Loucy (cell line): ENCODE measurements at regions not wholly inside any gene's neighbourhood (a gene's known extent, or its start where the extent isn't known, plus 50 kb on each side); places are given as distances from the start of the nearest gene placed in this dataset.

Experiments
- H2AFZ ChIP-seq: fragments of 200-600 bp; sonication (generic); 2 replicates; pipeline ENCODE4 v1.6.0; 2016; ENCODE audit warnings: antibody characterized with exemption, mild to moderate bottlenecking, low read length, moderate library complexity
- H3F3A ChIP-seq: fragments of 200-600 bp; 2 replicates; pipeline ENCODE4 v1.6.0; 2016; ENCODE audit warnings: antibody characterized with exemption, low read depth, mild to moderate bottlenecking
- H3K27me3 ChIP-seq: fragments of 200-600 bp; sonication (generic); 2 replicates; pipeline ENCODE4 v1.6.1; 2014; ENCODE audit warnings: low read length, mild to moderate bottlenecking; ENCODE audit not compliant: insufficient read depth, poor library complexity, severe bottlenecking
- H3K36me3 ChIP-seq: fragments of 200-600 bp; sonication (generic); 2 replicates; pipeline ENCODE4 v1.6.1; 2016; ENCODE audit warnings: low read length; ENCODE audit not compliant: insufficient read depth
- H3K4me1 ChIP-seq: fragments of 200-600 bp; sonication (generic); 2 replicates; pipeline ENCODE4 v1.5.1; 2014; ENCODE audit warnings: low read length, mild to moderate bottlenecking; ENCODE audit not compliant: insufficient read depth, poor library complexity, severe bottlenecking
- H3K4me2 ChIP-seq: fragments of 200-600 bp; sonication (generic); 2 replicates; pipeline ENCODE4 v1.6.0; 2014; ENCODE audit warnings: antibody characterized with exemption, low read length, low read depth, mild to moderate bottlenecking; ENCODE audit not compliant: poor library complexity, severe bottlenecking
- H3K4me3 ChIP-seq: fragments of 200-600 bp; sonication (generic); 2 replicates; pipeline ENCODE4 v1.5.1; 2014; ENCODE audit warnings: low read length, mild to moderate bottlenecking, mixed read lengths; ENCODE audit not compliant: poor library complexity, severe bottlenecking
- H3K79me2 ChIP-seq: fragments of 200-600 bp; sonication (generic); 2 replicates; pipeline ENCODE4 v1.6.1; 2014; ENCODE audit warnings: low read length; ENCODE audit not compliant: insufficient read depth
- H3K9ac ChIP-seq: fragments of 200-600 bp; sonication (generic); 2 replicates; pipeline ENCODE4 v1.6.0; 2014; ENCODE audit warnings: mild to moderate bottlenecking, low read depth, low read length, moderate library complexity; ENCODE audit not compliant: poor library complexity, severe bottlenecking
- H3K9me2 ChIP-seq: fragments of 200-600 bp; sonication (generic); replicated peaks from 2 replicates; pipeline ENCODE4 v1.6.1; 2016; ENCODE audit warnings: low read depth, low read length, mixed read lengths
- H3K9me3 ChIP-seq: fragments of 200-600 bp; sonication (generic); 2 replicates; pipeline ENCODE4 v1.6.1; 2014; ENCODE audit warnings: mild to moderate bottlenecking, antibody characterized with exemption, low read length, low read depth; ENCODE audit not compliant: insufficient read depth
- H4K20me1 ChIP-seq: fragments of 200-600 bp; sonication (generic); 2 replicates; pipeline ENCODE4 v1.6.0; 2014; ENCODE audit warnings: antibody characterized with exemption, low read length, mild to moderate bottlenecking; ENCODE audit not compliant: insufficient read depth, poor library complexity, severe bottlenecking
- EZH2phosphoT487 ChIP-seq: fragments of 200-600 bp; IDR thresholded peaks from 2 replicates; pipeline ENCODE4 v1.6.1; 2018; ENCODE audit warnings: antibody characterized with exemption, mild to moderate bottlenecking, moderate library complexity, borderline replicate concordance
- TF ChIP-seq, protein P1 (sequence below): fragments of 200-600 bp; sonication (generic); conservative IDR thresholded peaks from 2 replicates; pipeline ENCODE4 v1.5.1; 2014; ENCODE audit warnings: mild to moderate bottlenecking, antibody characterized with exemption, low read length

DNA sequence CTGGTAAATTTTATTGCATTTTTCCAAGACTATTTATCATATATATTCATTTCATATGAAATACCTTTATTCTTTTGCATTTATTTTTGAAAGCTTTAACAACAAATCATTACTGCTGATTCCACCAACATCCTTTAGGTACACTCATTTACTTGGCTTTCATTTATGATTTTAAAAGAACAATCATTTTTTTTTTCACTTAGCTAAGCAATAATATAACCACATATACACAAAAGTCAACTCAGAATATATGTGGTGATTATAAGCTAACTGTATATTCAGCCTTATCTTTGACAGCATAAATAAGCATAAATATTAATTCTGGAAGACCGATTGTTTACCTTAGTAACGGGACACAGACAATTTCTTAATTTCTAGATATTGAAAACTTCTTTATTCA lies 458.6 kb upstream of the ZNF385D start:
- Histone ChIP-seq H2AFZ (no peak overlapping the region), H3K9ac (no peak overlapping the region)

DNA sequence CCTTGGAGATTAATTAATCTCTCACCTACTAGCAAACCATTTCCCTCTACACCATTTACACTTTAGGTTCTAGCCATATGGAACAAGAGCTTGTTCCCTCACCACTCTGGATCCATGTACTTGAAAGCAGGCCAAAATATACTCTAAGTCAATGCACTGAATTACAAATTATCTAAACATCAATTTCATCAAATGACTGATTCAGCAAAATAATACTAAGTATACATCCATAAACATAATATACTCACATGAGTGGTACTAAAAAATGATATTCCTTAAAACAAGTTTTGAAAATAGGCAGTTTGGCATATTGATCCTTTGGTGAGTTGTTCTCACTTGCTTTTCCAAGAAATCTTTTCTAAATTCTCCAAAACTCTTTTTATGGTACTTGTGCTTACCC lies 459.7 kb upstream of the ZNF385D start:
- Histone ChIP-seq H3K4me2 (no peak overlapping the region), H3K4me1 (no peaks in the 10 kb centered on the region), H3K36me3 (no peaks in the 10 kb centered on the region), H2AFZ (no peak overlapping the region), H3K27me3 (no peaks in the 10 kb centered on the region), H3K4me3 (no peak overlapping the region), H4K20me1 (no peaks in the 10 kb centered on the region), H3K9me3 (no peaks in the 10 kb centered on the region), H3K79me2 (no peaks in the 10 kb centered on the region), H3F3A (no peaks in the 10 kb centered on the region), H3K9me2 (no peaks in the 10 kb centered on the region), H3K9ac (no peak overlapping the region)
- TF ChIP-seq, protein P1, sequence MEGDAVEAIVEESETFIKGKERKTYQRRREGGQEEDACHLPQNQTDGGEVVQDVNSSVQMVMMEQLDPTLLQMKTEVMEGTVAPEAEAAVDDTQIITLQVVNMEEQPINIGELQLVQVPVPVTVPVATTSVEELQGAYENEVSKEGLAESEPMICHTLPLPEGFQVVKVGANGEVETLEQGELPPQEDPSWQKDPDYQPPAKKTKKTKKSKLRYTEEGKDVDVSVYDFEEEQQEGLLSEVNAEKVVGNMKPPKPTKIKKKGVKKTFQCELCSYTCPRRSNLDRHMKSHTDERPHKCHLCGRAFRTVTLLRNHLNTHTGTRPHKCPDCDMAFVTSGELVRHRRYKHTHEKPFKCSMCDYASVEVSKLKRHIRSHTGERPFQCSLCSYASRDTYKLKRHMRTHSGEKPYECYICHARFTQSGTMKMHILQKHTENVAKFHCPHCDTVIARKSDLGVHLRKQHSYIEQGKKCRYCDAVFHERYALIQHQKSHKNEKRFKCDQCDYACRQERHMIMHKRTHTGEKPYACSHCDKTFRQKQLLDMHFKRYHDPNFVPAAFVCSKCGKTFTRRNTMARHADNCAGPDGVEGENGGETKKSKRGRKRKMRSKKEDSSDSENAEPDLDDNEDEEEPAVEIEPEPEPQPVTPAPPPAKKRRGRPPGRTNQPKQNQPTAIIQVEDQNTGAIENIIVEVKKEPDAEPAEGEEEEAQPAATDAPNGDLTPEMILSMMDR, result no peak
- no peak for TF ChIP-seq EZH2phosphoT487

More for the DNA sequence above, 458.6 kb upstream of the ZNF385D start:
- H3K27me3 ChIP-seq, result no peaks in the 10 kb centered on the region
- H3K4me1 ChIP-seq, result peaks cover 4% of the 10 kb centered on the region
- no peak overlapping the region for H3K4me2 ChIP-seq
- H3K4me3 ChIP-seq, result no peak overlapping the region
- no peaks in the 10 kb centered on the region for H3K9me2 ChIP-seq
- TF ChIP-seq, protein P1, result no peak
- TF ChIP-seq EZH2phosphoT487, result no peak
- H3K79me2 ChIP-seq, result no peaks in the 10 kb centered on the region
- no peaks in the 10 kb centered on the region for H4K20me1 ChIP-seq
- H3F3A ChIP-seq, result no peaks in the 10 kb centered on the region
- no peaks in the 10 kb centered on the region for H3K9me3 ChIP-seq
- no peaks in the 10 kb centered on the region for H3K36me3 ChIP-seq

DNA sequence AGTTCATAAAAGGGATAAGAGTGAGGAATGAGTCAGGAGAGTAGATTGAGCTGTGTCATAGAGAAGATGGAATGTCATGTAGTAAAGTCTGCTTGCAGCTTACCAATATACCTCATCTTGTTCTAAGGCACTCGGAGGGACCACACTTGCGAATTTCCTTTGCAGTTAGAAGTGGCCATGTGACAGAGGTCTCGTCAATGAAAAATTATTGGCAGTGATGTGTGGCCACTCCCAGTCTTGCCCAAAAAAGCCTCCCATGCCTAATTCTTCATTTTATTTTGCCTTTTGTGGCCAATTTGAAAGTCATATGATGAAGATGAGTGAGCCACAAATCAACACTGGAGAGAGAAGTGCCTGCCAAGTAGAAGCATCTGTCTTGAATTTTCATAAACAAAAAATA lies 465.6 kb upstream of the ZNF385D start:
- Histone ChIP-seq H3K27me3 (no peaks in the 10 kb centered on the region), H2AFZ (no peak overlapping the region), H3K36me3 (no peaks in the 10 kb centered on the region), H3K4me1 (no peaks in the 10 kb centered on the region), H3K9me2 (no peaks in the 10 kb centered on the region), H3F3A (no peaks in the 10 kb centered on the region), H3K9ac (no peak overlapping the region), H4K20me1 (no peaks in the 10 kb centered on the region), H3K79me2 (no peaks in the 10 kb centered on the region), H3K4me2 (no peak overlapping the region), H3K9me3 (no peaks in the 10 kb centered on the region), H3K4me3 (no peak overlapping the region)
- TF ChIP-seq EZH2phosphoT487, result no peak
- TF ChIP-seq, protein P1, result no peak
